ENCODE measurements at regions not wholly inside any gene's neighbourhood (a gene's known extent, or its start where the extent isn't known, plus 50 kb on each side); places are given as distances from the start of the nearest gene placed in this dataset.

GRCh38 chr20:56826306-56826704 lies 197.2 kb downstream of the TFAP2C start:
- POLR2A ChIA-PET: no interaction called here
- H3K4me1 ChIP-seq (ENCODE audit: insufficient read depth, low read length): no peaks in the 10 kb centered on the region
- no peaks in the 10 kb centered on the region for H3K36me3 Mint-ChIP-seq (ENCODE audit: low read depth)
- DNase-seq (no peak), ATAC-seq (ENCODE audit: poor library complexity) (no peak)
- no peak overlapping the region for H3K4me3 ChIP-seq (ENCODE audit: low read length)
- H3K4me3 Mint-ChIP-seq: no peak overlapping the region
- H3K27ac Mint-ChIP-seq: no peak overlapping the region
- H3K27me3 Mint-ChIP-seq: peaks cover 47% of the 10 kb centered on the region
- H3K9me3 ChIP-seq (ENCODE audit: control insufficient read depth in 1 of 2, insufficient read depth in 1 of 2, low read length in 2 of 2): peaks cover 0 to 7% of the 10 kb centered on the region in 2 experiments
- peaks cover 0 to 6% of the 10 kb centered on the region in 2 experiments for H3K27me3 ChIP-seq (ENCODE audit: control insufficient read depth in 1 of 2, insufficient read depth in 2 of 2, low read length in 2 of 2)
- intact Hi-C loops (cut with DNase I, micrococcal nuclease): no loop called here
- H3K9me3 Mint-ChIP-seq: peaks cover 3% of the 10 kb centered on the region
- CTCF ChIA-PET: no interaction called here
- no peaks in the 10 kb centered on the region for H3K36me3 ChIP-seq (ENCODE audit: insufficient read depth, low read length)
- no peak for TF ChIP-seq CTCF (IDR thresholded peaks at IDR 0.05)
- no peaks in the 10 kb centered on the region for H3K4me1 Mint-ChIP-seq (ENCODE audit: low read depth)
- H3K27ac ChIP-seq (ENCODE audit: low read depth in 1 of 2, low read length in 2 of 2): no peak overlapping the region

GRCh38 chr20:56826705-56827665 lies 197.9 kb downstream of the TFAP2C start:
- Histone ChIP-seq H3K27ac (ENCODE audit: low read depth in 1 of 2, low read length in 2 of 2) (no peak overlapping the region), H3K4me3 (ENCODE audit: low read length) (no peak overlapping the region), H3K27me3 (ENCODE audit: control insufficient read depth in 1 of 2, insufficient read depth in 2 of 2, low read length in 2 of 2) (peaks cover 0 to 8% of the 10 kb centered on the region in 2 experiments), H3K36me3 (ENCODE audit: insufficient read depth, low read length) (no peaks in the 10 kb centered on the region), H3K9me3 (ENCODE audit: control insufficient read depth in 1 of 2, insufficient read depth in 1 of 2, low read length in 2 of 2) (peaks cover 0 to 7% of the 10 kb centered on the region in 2 experiments), H3K4me1 (ENCODE audit: insufficient read depth, low read length) (no peaks in the 10 kb centered on the region)
- intact Hi-C loops (cut with DNase I, micrococcal nuclease): no loop called here
- no peaks in the 10 kb centered on the region for H3K36me3 Mint-ChIP-seq (ENCODE audit: low read depth)
- TF ChIP-seq CTCF (IDR thresholded peaks at IDR 0.05): no peak
- no peak overlapping the region for H3K4me3 Mint-ChIP-seq
- no peak overlapping the region for H3K27ac Mint-ChIP-seq
- no peak for ATAC-seq (ENCODE audit: poor library complexity)
- ChIA-PET POLR2A (no interaction called here), CTCF (no interaction called here)
- H3K27me3 Mint-ChIP-seq: peaks cover 47% of the 10 kb centered on the region
- no peaks in the 10 kb centered on the region for H3K4me1 Mint-ChIP-seq (ENCODE audit: low read depth)
- no peak for DNase-seq
- H3K9me3 Mint-ChIP-seq: peaks cover 3% of the 10 kb centered on the region

- DNase-seq (no peak), ATAC-seq (ENCODE audit: poor library complexity) (no peak)
- TF ChIP-seq CTCF (IDR thresholded peaks at IDR 0.05): no peak
- Mint-ChIP-seq H3K4me3 (no peak overlapping the region), H3K27me3 (peaks cover 44% of the 10 kb centered on the region), H3K36me3 (ENCODE audit: low read depth) (no peaks in the 10 kb centered on the region), H3K9me3 (no peaks in the 10 kb centered on the region), H3K27ac (no peak overlapping the region), H3K4me1 (ENCODE audit: low read depth) (no peaks in the 10 kb centered on the region)
- intact Hi-C loops (cut with DNase I, micrococcal nuclease): no loop called here
- Histone ChIP-seq H3K4me3 (ENCODE audit: low read length) (no peak overlapping the region), H3K36me3 (ENCODE audit: insufficient read depth, low read length) (no peaks in the 10 kb centered on the region), H3K4me1 (ENCODE audit: insufficient read depth, low read length) (no peaks in the 10 kb centered on the region), H3K9me3 (ENCODE audit: control insufficient read depth in 1 of 2, insufficient read depth in 1 of 2, low read length in 2 of 2) (peaks cover 0 to 7% of the 10 kb centered on the region in 2 experiments), H3K27me3 (ENCODE audit: control insufficient read depth in 1 of 2, insufficient read depth in 2 of 2, low read length in 2 of 2) (peaks cover 0 to 9% of the 10 kb centered on the region in 2 experiments), H3K27ac (ENCODE audit: low read depth in 1 of 2, low read length in 2 of 2) (no peak overlapping the region)
- ChIA-PET POLR2A (no interaction called here), CTCF (no interaction called here)
Measured at GRCh38 chr20:56827763-56828162, 198.7 kb downstream of the TFAP2C start.

Measured in CD4-positive, alpha-beta T cell (primary cell).